SK-N-SH treated with all-trans-retinoic acid at 6 μM for 48 hours (cell line): ENCODE measurements at regions not wholly inside any gene's neighbourhood (a gene's known extent, or its start where the extent isn't known, plus 50 kb on each side); places are given as distances from the start of the nearest gene placed in this dataset.

ENCODE experiments used
- ATAC-seq: fragments of 200-7000 bp; cut with Tn5 transposase; 3 replicates; pipeline ENCODE4 v1.9.1; 2020; ENCODE audit warnings: mild to moderate bottlenecking, moderate library complexity
- ARNTL ChIP-seq: fragments of 450-650 bp; formaldehyde crosslinking; IDR thresholded peaks from 2 replicates; pipeline ENCODE4 v1.5.0; 2020; ENCODE audit warnings: low read depth, mild to moderate bottlenecking, moderate library complexity, borderline replicate concordance
- BACH2 ChIP-seq: fragments of 250-450 bp; sonication (Bioruptor Pico); IDR thresholded peaks from 2 replicates; pipeline ENCODE4 v1.9.0; 2021; ENCODE audit warnings: mild to moderate bottlenecking, borderline replicate concordance
- CSDC2 ChIP-seq: fragments of 250-450 bp; sonication (Bioruptor Pico); IDR thresholded peaks from 2 replicates; pipeline ENCODE4 v1.5.0; 2020; ENCODE audit warnings: mild to moderate bottlenecking, moderate library complexity
- ESRRG ChIP-seq: fragments of 250-450 bp; sonication (Bioruptor Pico); IDR thresholded peaks from 2 replicates; pipeline ENCODE4 v1.6.1; 2021; ENCODE audit warnings: mild to moderate bottlenecking
- ISL1 ChIP-seq: fragments of 250-450 bp; sonication (Bioruptor Pico); IDR thresholded peaks from 2 replicates; pipeline ENCODE4 v2.1.2; 2022; ENCODE audit warnings: mild to moderate bottlenecking, moderate library complexity
- OSR1 ChIP-seq: fragments of 250-450 bp; sonication (Bioruptor Pico); IDR thresholded peaks from 2 replicates; pipeline ENCODE4 v1.8.0; 2022; ENCODE audit warnings: moderate library complexity, mild to moderate bottlenecking, inconsistent platforms
- RARB ChIP-seq: fragments of 250-450 bp; sonication (Bioruptor Pico); IDR thresholded peaks from 2 replicates; pipeline ENCODE4 v1.8.0; 2021; ENCODE audit warnings: mild to moderate bottlenecking, moderate library complexity
- SNAI2 ChIP-seq: fragments of 250-450 bp; sonication (Bioruptor Pico); IDR thresholded peaks from 2 replicates; pipeline ENCODE4 v1.5.0; 2020; ENCODE audit warnings: mild to moderate bottlenecking, moderate library complexity
- TCF4 ChIP-seq: fragments of 250-450 bp; sonication (Bioruptor Pico); IDR thresholded peaks from 2 replicates; pipeline ENCODE4 v1.8.0; 2021; ENCODE audit warnings: mild to moderate bottlenecking, moderate library complexity, borderline replicate concordance
- TOX ChIP-seq: fragments of 250-450 bp; sonication (Bioruptor Pico); IDR thresholded peaks from 2 replicates; pipeline ENCODE4 v1.8.0; 2021; ENCODE audit warnings: mild to moderate bottlenecking, moderate library complexity, borderline replicate concordance
- ZC3H10 ChIP-seq: fragments of 250-450 bp; sonication (Bioruptor Pico); IDR thresholded peaks from 2 replicates; pipeline ENCODE4 v1.5.1; 2021; ENCODE audit warnings: mild to moderate bottlenecking, moderate library complexity
- ZFP3 ChIP-seq: fragments of 250-450 bp; sonication (Bioruptor Pico); IDR thresholded peaks from 2 replicates; pipeline ENCODE4 v1.5.0; 2020; ENCODE audit warnings: mild to moderate bottlenecking, moderate library complexity
- ZFP30 ChIP-seq: fragments of 450-650 bp; formaldehyde crosslinking; IDR thresholded peaks from 2 replicates; pipeline ENCODE4 v1.5.0; 2022; ENCODE audit warnings: mild to moderate bottlenecking, moderate library complexity
- ZNF565 ChIP-seq: fragments of 450-650 bp; formaldehyde crosslinking; conservative IDR thresholded peaks from 2 replicates; pipeline ENCODE4 v1.5.0; 2020; ENCODE audit warnings: low read depth, mild to moderate bottlenecking, moderate library complexity
- ZNF70 ChIP-seq: fragments of 450-650 bp; formaldehyde crosslinking; IDR thresholded peaks from 2 replicates; pipeline ENCODE4 v1.5.0; 2020; ENCODE audit warnings: mild to moderate bottlenecking, moderate library complexity
- ZNF8 ChIP-seq: fragments of 450-650 bp; formaldehyde crosslinking; IDR thresholded peaks from 2 replicates; pipeline ENCODE4 v1.5.0; 2020; ENCODE audit warnings: mild to moderate bottlenecking, moderate library complexity
- TF ChIP-seq, protein P1 (sequence below): fragments of 250-450 bp; sonication (Bioruptor Pico); IDR thresholded peaks from 2 replicates; pipeline ENCODE4 v1.5.0; 2020; ENCODE audit warnings: mild to moderate bottlenecking, moderate library complexity
- TF ChIP-seq, protein P2 (sequence below): fragments of 250-450 bp; sonication (Bioruptor Pico); IDR thresholded peaks from 2 replicates; pipeline ENCODE4 v1.5.1; 2021; ENCODE audit warnings: mild to moderate bottlenecking, moderate library complexity

DNA sequence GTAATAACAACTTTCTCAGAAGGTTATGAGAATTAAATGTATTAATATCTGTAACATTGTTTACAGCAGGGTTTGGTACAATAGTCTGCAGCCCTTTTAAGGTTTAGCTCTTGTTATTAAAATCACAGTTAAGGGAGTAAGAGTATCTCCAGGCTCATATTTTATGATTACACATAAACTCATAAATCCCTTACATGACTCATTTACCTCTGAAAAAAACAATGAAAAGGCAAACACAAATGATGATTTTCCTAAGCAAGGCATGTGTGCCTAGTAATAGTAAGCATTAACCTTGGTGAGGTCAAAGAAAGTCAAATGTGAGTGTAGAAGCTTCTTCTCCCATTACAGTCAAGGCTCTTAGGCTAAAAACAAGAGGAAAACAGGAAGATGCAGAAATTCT lies 84.5 kb upstream of the ADGRL4 start (continued):
- TF ChIP-seq, protein P1, sequence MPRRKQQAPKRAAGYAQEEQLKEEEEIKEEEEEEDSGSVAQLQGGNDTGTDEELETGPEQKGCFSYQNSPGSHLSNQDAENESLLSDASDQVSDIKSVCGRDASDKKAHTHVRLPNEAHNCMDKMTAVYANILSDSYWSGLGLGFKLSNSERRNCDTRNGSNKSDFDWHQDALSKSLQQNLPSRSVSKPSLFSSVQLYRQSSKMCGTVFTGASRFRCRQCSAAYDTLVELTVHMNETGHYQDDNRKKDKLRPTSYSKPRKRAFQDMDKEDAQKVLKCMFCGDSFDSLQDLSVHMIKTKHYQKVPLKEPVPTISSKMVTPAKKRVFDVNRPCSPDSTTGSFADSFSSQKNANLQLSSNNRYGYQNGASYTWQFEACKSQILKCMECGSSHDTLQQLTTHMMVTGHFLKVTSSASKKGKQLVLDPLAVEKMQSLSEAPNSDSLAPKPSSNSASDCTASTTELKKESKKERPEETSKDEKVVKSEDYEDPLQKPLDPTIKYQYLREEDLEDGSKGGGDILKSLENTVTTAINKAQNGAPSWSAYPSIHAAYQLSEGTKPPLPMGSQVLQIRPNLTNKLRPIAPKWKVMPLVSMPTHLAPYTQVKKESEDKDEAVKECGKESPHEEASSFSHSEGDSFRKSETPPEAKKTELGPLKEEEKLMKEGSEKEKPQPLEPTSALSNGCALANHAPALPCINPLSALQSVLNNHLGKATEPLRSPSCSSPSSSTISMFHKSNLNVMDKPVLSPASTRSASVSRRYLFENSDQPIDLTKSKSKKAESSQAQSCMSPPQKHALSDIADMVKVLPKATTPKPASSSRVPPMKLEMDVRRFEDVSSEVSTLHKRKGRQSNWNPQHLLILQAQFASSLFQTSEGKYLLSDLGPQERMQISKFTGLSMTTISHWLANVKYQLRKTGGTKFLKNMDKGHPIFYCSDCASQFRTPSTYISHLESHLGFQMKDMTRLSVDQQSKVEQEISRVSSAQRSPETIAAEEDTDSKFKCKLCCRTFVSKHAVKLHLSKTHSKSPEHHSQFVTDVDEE = no peak
- TF ChIP-seq ZNF565 (CRISPR knock-in tag) (no peak), ZFP3 (CRISPR knock-in tag) (no peak)

DNA sequence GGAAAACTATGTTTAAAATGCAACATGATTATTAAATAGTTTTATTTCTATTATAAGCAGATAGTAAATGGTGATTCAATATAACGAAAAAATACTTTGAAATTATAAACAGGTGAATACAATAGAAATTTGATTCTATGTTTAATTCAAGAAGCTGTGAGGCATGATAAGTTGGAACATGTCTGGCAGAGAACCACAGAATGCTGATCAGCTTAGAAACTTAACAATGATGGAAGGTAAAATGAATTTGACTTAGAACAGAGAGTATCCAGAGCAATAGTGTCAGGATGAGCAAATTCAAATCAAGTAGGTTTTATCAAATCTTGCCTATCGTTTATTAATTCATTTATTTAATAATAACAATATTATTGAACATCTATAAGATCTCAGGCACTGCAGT lies 83.4 kb upstream of the ADGRL4 start:
- ATAC-seq = no peak
- TF ChIP-seq TOX (CRISPR knock-in tag) (no peak), BACH2 (CRISPR knock-in tag) (no peak), ISL1 (CRISPR knock-in tag) (no peak), OSR1 (CRISPR knock-in tag) (no peak), ZC3H10 (CRISPR knock-in tag) (no peak), ZNF70 (CRISPR knock-in tag) (no peak)
- TF ChIP-seq, protein P1 = no peak
- TF ChIP-seq, protein P2, sequence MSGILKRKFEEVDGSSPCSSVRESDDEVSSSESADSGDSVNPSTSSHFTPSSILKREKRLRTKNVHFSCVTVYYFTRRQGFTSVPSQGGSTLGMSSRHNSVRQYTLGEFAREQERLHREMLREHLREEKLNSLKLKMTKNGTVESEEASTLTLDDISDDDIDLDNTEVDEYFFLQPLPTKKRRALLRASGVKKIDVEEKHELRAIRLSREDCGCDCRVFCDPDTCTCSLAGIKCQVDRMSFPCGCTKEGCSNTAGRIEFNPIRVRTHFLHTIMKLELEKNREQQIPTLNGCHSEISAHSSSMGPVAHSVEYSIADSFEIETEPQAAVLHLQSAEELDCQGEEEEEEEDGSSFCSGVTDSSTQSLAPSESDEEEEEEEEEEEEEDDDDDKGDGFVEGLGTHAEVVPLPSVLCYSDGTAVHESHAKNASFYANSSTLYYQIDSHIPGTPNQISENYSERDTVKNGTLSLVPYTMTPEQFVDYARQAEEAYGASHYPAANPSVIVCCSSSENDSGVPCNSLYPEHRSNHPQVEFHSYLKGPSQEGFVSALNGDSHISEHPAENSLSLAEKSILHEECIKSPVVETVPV (CRISPR knock-in tag) = no peak

DNA sequence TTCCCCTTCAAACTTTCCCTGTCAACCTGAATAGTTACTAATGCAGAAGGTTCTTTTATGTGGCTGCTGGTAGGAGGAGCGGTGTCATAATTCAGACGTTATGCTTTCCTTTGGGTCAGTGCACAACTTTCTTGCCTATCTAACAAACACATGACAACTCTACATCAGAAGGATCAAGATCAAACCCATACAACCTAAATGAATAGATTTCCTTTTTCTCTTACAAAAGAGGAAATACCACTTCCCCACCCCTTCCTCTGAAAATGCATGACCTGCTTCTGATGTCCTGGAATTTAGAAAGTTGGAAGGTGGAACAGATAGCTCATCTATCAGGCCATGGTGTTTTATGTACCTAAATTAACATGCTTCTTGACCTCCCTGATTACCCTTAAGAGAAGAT lies 75.7 kb upstream of the ADGRL4 start:
- no peak for TF ChIP-seq CSDC2 (CRISPR knock-in tag)
- ATAC-seq = no peak

DNA sequence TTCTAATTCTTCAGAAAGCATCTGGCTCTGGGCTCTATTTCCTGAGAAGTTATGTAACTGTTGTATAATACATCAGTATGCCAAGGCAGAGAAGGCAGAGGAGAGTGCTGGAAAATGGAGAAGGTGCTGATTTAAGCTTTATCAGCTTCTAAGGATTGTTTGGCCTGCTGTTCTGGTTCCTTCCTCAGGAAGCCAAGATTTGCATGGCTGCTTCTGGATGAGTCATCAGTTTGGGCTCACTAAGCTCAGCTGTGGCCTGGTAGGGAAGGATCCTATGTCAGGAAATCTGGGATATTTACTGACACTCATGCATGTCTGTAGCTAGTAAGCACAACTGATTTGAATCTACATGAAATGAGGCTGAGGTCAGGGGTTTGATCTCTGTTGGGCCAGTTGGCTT lies 73.2 kb upstream of the ADGRL4 start:
- peak; percentile 100 for ATAC-seq
- TF ChIP-seq RARB (CRISPR knock-in tag) (no peak), ESRRG (CRISPR knock-in tag) (no peak), ZFP30 (CRISPR knock-in tag) (no peak), TCF4 (CRISPR knock-in tag) (no peak), ZNF8 (CRISPR knock-in tag) (no peak), ARNTL (CRISPR knock-in tag) (no peak), TOX (CRISPR knock-in tag) (no peak)
- TF ChIP-seq, protein P2 (CRISPR knock-in tag) = no peak

DNA sequence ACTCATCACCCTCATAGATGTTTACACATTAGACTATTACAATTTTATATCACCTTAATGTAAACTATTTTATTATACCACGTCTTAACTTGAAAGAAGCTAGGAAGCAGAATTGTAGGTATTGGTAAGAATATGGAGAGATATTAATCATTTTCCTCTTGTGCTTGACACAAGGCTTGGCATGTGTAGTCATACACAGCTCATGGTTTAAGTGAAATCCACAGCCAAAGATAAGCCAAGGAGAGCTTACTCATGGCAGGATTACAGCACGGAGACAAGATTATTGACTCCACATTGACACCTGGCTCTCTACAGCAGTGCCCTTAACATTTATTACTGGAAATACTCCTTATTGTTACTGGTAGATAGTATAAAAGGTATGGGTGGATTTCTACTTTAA lies 68.4 kb upstream of the ADGRL4 start:
- TF ChIP-seq TOX (CRISPR knock-in tag) (no peak), ZFP30 (CRISPR knock-in tag) (no peak), TCF4 (CRISPR knock-in tag) (no peak), ZNF70 (CRISPR knock-in tag) (no peak), SNAI2 (CRISPR knock-in tag) (no peak)
- TF ChIP-seq, protein P1 = no peak

More for the DNA sequence above, 68.4 kb upstream of the ADGRL4 start:
- no peak for ATAC-seq
